ENCODE measurements at regions not wholly inside any gene's neighbourhood (a gene's known extent, or its start where the extent isn't known, plus 50 kb on each side); places are given as distances from the start of the nearest gene placed in this dataset.
"Not testable (repeated sequence)": the region's sequence is repeated elsewhere in the genome, so short reads cannot be mapped to it uniquely, and the experiment has no call there.

DNA sequence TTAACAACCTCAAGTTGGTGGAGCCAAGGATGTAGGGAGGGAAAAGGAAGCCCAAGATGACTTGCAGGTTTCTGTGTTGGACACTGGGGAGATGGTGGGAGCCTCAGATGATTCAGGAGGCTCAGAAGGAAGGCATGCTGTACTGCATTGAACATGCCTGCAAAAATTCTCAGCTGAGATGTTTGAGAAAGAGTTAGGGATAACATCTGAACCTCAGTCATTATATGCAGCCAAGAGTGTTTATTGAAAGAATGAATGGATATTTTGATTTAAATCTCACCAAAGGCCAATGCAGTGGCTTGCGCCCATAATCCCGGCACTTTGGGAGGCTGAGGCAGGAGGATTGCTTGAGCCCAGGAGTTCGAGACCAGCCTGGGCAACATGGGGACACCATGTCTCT, 243.0 kb downstream of the MYCN start:
- H3K4me3 Mint-ChIP-seq, result no peak overlapping the region
- H3K36me3 Mint-ChIP-seq (ENCODE audit: low read depth), result no peaks in the 10 kb centered on the region
- no peaks in the 10 kb centered on the region for H3K9me3 Mint-ChIP-seq
- H3K4me1 Mint-ChIP-seq, result peaks cover 71% of the 10 kb centered on the region
- no peak overlapping the region for H3K27ac Mint-ChIP-seq (ENCODE audit: unreplicated experiment)
- H3K27me3 Mint-ChIP-seq (ENCODE audit: low read depth), result peaks cover 42% of the 10 kb centered on the region
- TF ChIP-seq, protein P1, sequence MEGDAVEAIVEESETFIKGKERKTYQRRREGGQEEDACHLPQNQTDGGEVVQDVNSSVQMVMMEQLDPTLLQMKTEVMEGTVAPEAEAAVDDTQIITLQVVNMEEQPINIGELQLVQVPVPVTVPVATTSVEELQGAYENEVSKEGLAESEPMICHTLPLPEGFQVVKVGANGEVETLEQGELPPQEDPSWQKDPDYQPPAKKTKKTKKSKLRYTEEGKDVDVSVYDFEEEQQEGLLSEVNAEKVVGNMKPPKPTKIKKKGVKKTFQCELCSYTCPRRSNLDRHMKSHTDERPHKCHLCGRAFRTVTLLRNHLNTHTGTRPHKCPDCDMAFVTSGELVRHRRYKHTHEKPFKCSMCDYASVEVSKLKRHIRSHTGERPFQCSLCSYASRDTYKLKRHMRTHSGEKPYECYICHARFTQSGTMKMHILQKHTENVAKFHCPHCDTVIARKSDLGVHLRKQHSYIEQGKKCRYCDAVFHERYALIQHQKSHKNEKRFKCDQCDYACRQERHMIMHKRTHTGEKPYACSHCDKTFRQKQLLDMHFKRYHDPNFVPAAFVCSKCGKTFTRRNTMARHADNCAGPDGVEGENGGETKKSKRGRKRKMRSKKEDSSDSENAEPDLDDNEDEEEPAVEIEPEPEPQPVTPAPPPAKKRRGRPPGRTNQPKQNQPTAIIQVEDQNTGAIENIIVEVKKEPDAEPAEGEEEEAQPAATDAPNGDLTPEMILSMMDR (conservative IDR thresholded peaks at IDR 0.05), result no peak
- DNase-seq (ENCODE audit: low read depth, low spot score), result no peak

DNA sequence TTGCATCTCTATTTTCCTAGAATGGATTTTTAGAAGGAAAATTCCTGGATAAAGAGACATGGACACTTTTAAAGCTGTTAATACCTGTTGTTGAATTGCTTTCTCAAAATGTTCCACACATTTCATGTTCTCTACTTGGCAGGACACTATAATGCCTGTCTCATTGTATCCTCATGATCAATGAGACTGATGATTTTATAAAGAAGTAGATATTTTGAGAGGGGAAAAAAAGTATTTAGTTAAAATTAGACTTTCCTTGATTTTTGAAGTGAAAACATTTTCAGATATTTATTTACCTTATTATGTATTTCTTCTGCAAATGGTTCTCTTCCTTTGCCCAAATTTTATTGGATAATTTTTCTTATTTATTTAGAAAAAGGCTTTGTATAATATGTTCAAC, 242.5 kb downstream of the MYCN start:
- Mint-ChIP-seq H3K4me1 (peaks cover 68% of the 10 kb centered on the region), H3K9me3 (no peaks in the 10 kb centered on the region), H3K36me3 (ENCODE audit: low read depth) (no peaks in the 10 kb centered on the region), H3K27ac (ENCODE audit: unreplicated experiment) (no peak overlapping the region), H3K4me3 (no peak overlapping the region), H3K27me3 (ENCODE audit: low read depth) (peaks cover 37% of the 10 kb centered on the region)
- TF ChIP-seq, protein P1 (conservative IDR thresholded peaks at IDR 0.05), result no peak
- no peak for DNase-seq (ENCODE audit: low read depth, low spot score)

DNA sequence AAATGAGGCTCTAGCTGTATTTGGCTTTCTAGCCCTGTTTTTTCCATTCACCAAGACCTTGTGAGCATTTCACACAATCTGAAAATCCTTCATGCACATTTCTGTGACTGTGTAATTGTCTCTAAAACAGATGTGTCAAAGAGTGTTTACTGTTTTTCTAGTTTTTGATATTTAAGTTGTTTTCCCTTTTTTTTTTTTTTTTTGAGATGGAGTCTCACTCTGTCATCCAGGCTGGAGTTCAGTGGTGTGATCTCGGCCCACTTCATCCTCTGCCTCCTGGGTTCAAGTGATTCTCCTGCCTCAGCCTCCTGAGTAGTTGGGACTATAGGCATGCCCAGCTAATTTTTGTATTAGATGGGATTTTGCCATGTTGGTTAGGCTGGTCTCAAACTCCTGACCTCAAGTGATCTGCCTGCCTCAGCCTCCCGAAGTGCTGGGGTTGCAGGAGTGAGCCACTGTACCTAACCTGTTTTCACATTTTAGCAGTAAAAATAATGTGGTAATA, 242.0 kb downstream of the MYCN start:
- H3K9me3 Mint-ChIP-seq; H3K27ac Mint-ChIP-seq (ENCODE audit: unreplicated experiment); DNase-seq (ENCODE audit: low read depth, low spot score); H3K4me3 Mint-ChIP-seq; H3K36me3 Mint-ChIP-seq (ENCODE audit: low read depth): not testable (repeated sequence)
- peaks cover 33% of the 10 kb centered on the region for H3K27me3 Mint-ChIP-seq (ENCODE audit: low read depth)
- peaks cover 68% of the 10 kb centered on the region for H3K4me1 Mint-ChIP-seq

DNA sequence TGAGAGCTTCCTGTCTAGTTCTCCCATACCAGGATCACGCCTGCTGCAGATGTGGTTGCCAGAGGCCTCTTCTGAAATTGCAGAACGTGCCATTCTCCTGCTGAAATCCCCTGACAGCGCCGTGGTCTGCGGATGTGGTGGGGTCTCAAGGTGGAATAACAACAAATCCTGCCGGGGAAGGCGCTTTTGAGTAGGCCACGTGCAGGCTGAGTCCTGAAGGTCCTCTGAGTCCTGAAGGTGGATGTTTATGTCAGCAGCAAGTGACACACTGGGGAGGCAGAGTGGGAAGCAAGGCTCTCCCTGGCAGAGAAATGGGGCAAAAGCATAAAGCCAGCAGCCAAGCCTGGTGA, 241.4 kb downstream of the MYCN start:
- no peaks in the 10 kb centered on the region for H3K36me3 Mint-ChIP-seq (ENCODE audit: low read depth)
- H3K4me3 Mint-ChIP-seq, result no peak overlapping the region
- peaks cover 29% of the 10 kb centered on the region for H3K27me3 Mint-ChIP-seq (ENCODE audit: low read depth)
- TF ChIP-seq, protein P1 (conservative IDR thresholded peaks at IDR 0.05), result no peak
- H3K4me1 Mint-ChIP-seq, result peaks cover 66% of the 10 kb centered on the region
- DNase-seq (ENCODE audit: low read depth, low spot score), result no peak
- H3K27ac Mint-ChIP-seq (ENCODE audit: unreplicated experiment), result no peak overlapping the region
- H3K9me3 Mint-ChIP-seq, result no peaks in the 10 kb centered on the region

DNA sequence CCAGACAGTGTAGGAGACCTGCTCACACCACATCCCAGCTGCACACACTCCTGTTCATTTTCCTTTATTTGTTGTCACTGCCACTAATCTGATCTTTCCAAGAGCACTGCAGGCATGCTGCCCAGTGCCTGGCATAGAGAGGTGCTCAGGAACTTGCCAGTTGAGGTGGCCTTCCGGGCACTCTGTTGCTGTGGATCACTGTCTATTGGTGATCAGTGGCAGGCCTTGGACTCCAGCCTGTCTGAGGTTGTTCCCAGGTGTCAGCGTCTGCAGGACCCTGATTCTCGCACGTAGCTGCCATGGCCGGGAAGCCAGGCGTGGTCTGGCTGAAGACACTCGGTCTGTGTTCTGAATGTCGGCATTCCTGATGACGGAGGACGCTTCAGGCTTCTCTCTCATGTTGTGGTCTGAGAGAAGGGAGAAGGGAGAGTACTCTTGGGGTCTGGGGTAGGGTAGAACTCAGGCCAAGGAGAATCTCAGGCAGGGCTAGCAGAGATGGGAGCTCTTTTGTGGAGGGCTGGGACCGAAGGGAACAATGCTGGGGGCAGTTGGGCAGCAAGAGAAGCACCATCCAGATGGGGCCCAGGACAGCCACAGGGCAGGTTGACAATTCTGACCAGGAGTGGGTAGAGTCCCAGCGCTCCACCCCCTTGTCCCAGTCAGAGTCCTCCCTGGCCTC, 240.9 kb downstream of the MYCN start:
- no peaks in the 10 kb centered on the region for H3K36me3 Mint-ChIP-seq (ENCODE audit: low read depth)
- DNase-seq (ENCODE audit: low read depth, low spot score), result no peak
- no peak overlapping the region for H3K4me3 Mint-ChIP-seq
- peaks cover 64% of the 10 kb centered on the region for H3K4me1 Mint-ChIP-seq
- H3K9me3 Mint-ChIP-seq, result no peaks in the 10 kb centered on the region
- peaks cover 29% of the 10 kb centered on the region for H3K27me3 Mint-ChIP-seq (ENCODE audit: low read depth)
- peak overlapping the region; percentile 48 for H3K27ac Mint-ChIP-seq (ENCODE audit: unreplicated experiment)
- TF ChIP-seq, protein P1 (conservative IDR thresholded peaks at IDR 0.05), result no peak

DNA sequence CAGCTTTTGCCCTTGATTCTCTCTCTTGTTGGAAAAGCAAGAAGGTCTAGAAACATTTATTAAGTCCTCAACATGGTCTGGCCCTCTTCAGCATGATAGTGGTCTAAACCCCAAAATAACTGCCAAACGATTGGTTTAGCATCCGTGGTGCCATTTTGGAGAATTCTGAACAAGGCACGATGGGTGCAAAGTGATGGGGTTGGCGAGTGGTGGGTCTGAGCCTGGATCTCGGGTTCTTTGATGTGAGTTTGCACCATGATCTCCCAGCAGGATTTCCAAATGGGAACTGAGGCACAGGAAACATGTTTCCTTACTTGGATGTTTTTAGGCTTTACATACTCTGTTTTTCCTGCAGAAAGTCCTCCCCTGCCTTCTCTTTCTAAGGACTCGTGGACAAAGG, 240.3 kb downstream of the MYCN start:
- H3K36me3 Mint-ChIP-seq (ENCODE audit: low read depth), result no peaks in the 10 kb centered on the region
- no peaks in the 10 kb centered on the region for H3K9me3 Mint-ChIP-seq
- H3K4me1 Mint-ChIP-seq, result peaks cover 58% of the 10 kb centered on the region
- DNase-seq (ENCODE audit: low read depth, low spot score), result no peak
- H3K27ac Mint-ChIP-seq (ENCODE audit: unreplicated experiment), result peak overlapping the region; percentile 23
- TF ChIP-seq, protein P1 (conservative IDR thresholded peaks at IDR 0.05), result no peak
- no peak overlapping the region for H3K4me3 Mint-ChIP-seq
- peaks cover 29% of the 10 kb centered on the region for H3K27me3 Mint-ChIP-seq (ENCODE audit: low read depth)

Measured in neural crest cell (in vitro differentiated cells).